ENCODE measurements at regions not wholly inside any gene's neighbourhood (a gene's known extent, or its start where the extent isn't known, plus 50 kb on each side); places are given as distances from the start of the nearest gene placed in this dataset.

- no peak for DNase-seq (ENCODE audit: low read depth)
Measured at GRCh38 chr5:68748101-68748500, 345.7 kb upstream of the SLC30A5 start.

GRCh38 chr5:68749077-68749476 lies 344.7 kb upstream of the SLC30A5 start:
- no peak for DNase-seq (ENCODE audit: low read depth)

- DNase-seq (ENCODE audit: low read depth) = no peak
Measured at GRCh38 chr5:68749631-68750030, 344.2 kb upstream of the SLC30A5 start.

- no peak for DNase-seq (ENCODE audit: low read depth)
Measured at GRCh38 chr5:68751661-68752060, 342.2 kb upstream of the SLC30A5 start.

- no peak for DNase-seq (ENCODE audit: low read depth)
Measured at GRCh38 chr5:68754536-68754935, 339.3 kb upstream of the SLC30A5 start.

GRCh38 chr5:68755293-68755692 lies 338.5 kb upstream of the SLC30A5 start:
- no peak for DNase-seq (ENCODE audit: low read depth)

GRCh38 chr5:68757006-68757405 lies 336.8 kb upstream of the SLC30A5 start:
- DNase-seq (ENCODE audit: low read depth) = no peak

GRCh38 chr5:68757626-68758212 lies 336.1 kb upstream of the SLC30A5 start:
- no peak for DNase-seq (ENCODE audit: low read depth)

GRCh38 chr5:68759593-68759992 lies 334.2 kb upstream of the SLC30A5 start:
- no peak for DNase-seq (ENCODE audit: low read depth)

GRCh38 chr5:68762201-68762600 lies 331.6 kb upstream of the SLC30A5 start:
- DNase-seq (ENCODE audit: low read depth) = no peak

- no peak for DNase-seq (ENCODE audit: low read depth)
Measured at GRCh38 chr5:68766952-68767464, 326.8 kb upstream of the SLC30A5 start.

- DNase-seq (ENCODE audit: low read depth) = no peak
Measured at GRCh38 chr5:68770551-68770950, 323.3 kb upstream of the SLC30A5 start.

GRCh38 chr5:68771221-68771620 lies 322.6 kb upstream of the SLC30A5 start:
- DNase-seq (ENCODE audit: low read depth) = no peak

GRCh38 chr5:68771732-68772131 lies 322.1 kb upstream of the SLC30A5 start:
- no peak for DNase-seq (ENCODE audit: low read depth)

- DNase-seq (ENCODE audit: low read depth) = no peak
Measured at GRCh38 chr5:68776381-68776780, 317.4 kb upstream of the SLC30A5 start.

- DNase-seq (ENCODE audit: low read depth) = no peak
Measured at GRCh38 chr5:68777135-68777534, 316.7 kb upstream of the SLC30A5 start.

- DNase-seq (ENCODE audit: low read depth) = no peak
Measured at GRCh38 chr5:68778484-68778883, 315.3 kb upstream of the SLC30A5 start.

- no peak for DNase-seq (ENCODE audit: low read depth)
Measured at GRCh38 chr5:68780299-68780955, 313.4 kb upstream of the SLC30A5 start.

GRCh38 chr5:68793074-68793473 lies 300.7 kb upstream of the SLC30A5 start:
- DNase-seq (ENCODE audit: low read depth) = no peak

- DNase-seq (ENCODE audit: low read depth) = no peak
Measured at GRCh38 chr5:68793993-68794392, 299.8 kb upstream of the SLC30A5 start.

- no peak for DNase-seq (ENCODE audit: low read depth)
Measured at GRCh38 chr5:68795190-68795589, 298.6 kb upstream of the SLC30A5 start.

- no peak for DNase-seq (ENCODE audit: low read depth)
Measured at GRCh38 chr5:68798877-68799843, 294.7 kb upstream of the SLC30A5 start.

- DNase-seq (ENCODE audit: low read depth) = no peak
Measured at GRCh38 chr5:68802430-68802829, 291.4 kb upstream of the SLC30A5 start.

All from activated gamma-delta T cell treated with anti-CD3 and anti-CD28 coated beads, Interleukin-2, amount 50 U/mL, for 16 hours (primary cell).